Central memory CD4-positive, alpha-beta T cell (primary cell): ENCODE measurements at regions not wholly inside any gene's neighbourhood (a gene's known extent, or its start where the extent isn't known, plus 50 kb on each side); places are given as distances from the start of the nearest gene placed in this dataset.

ENCODE experiments used
- DNase-seq: peaks from one replicate; pipeline ENCODE4 v3.0.0; 2022

GRCh38 chr5:51279983-51280706, 103.1 kb upstream of the ISL1 start:
- DNase-seq: no peak

DNA sequence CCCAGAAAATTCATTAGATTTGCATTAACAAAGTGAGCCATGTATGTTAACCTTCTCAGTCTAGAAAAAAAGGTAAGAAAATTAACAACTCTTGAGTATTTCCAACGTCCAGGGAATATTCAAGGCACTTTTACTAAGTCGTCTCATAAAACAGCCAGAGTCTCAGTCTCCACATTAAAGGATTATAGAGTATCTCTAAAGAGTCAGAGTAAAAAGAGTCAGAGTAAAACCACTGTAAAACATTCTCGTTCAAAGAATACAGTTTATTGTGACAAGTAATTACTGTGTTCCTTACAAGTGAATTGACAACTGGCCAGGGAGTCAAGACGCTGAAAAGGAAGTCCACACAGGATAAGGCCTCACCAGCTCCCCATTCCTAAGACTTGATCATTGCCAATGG, 97.2 kb upstream of the ISL1 start:
- DNase-seq: no peak

GRCh38 chr5:51302343-51302742, 80.9 kb upstream of the ISL1 start:
- DNase-seq: no peak

DNA sequence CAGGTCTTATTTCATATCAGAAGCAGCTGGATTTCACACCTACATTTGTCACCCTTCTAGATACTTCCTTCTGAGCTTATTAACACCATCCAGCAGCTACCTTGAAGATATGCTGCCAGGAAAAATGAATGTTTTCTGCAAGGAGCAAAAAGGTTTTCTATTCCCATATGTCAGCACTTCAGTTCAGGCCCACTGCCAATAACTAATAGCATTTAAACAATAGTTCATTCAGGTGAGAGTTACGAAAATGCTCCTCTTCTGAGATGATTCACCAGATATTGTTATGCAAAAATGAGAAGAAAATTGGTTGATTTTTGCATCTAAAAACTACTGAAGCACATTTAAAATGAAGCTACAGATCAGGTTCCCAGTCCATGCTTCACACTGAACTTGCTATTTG, 56.4 kb upstream of the ISL1 start:
- no peak for DNase-seq
